DMS79 treated with DMSO at 0.1 percent for 48 hours (cell line): ENCODE measurements at regions not wholly inside any gene's neighbourhood (a gene's known extent, or its start where the extent isn't known, plus 50 kb on each side); places are given as distances from the start of the nearest gene placed in this dataset.

ENCODE experiments used
- DNase-seq: peaks from one replicate; lab custom pipeline; 2025; lab: John Stamatoyannopoulos, UW

DNA sequence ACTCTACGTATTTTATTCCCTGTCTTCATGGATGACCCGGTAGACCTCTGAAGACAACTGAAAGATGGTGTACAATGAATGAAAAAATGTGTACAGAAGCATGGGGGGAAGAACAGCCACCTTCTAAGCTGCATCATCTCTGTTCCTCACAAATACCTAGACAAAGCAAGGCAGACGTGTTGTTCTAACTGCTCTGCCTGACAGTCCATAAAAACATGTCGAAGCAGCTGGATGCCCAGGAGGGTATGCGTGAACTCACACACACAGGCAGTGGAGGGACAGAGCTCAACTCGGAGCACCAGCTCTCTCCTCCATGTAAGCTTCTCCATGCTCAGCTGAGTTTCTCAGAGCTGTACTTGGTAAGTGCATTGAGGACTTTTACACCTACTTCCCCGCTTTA, 327.4 kb downstream of the CTTN start:
- DNase-seq, result no peak

- no peak for DNase-seq
Observed at GRCh38 chr11:70727021-70727420, 328.7 kb downstream of the CTTN start.

- DNase-seq, result peak; percentile 52
Observed at GRCh38 chr11:70727899-70728620, 329.7 kb downstream of the CTTN start.

DNA sequence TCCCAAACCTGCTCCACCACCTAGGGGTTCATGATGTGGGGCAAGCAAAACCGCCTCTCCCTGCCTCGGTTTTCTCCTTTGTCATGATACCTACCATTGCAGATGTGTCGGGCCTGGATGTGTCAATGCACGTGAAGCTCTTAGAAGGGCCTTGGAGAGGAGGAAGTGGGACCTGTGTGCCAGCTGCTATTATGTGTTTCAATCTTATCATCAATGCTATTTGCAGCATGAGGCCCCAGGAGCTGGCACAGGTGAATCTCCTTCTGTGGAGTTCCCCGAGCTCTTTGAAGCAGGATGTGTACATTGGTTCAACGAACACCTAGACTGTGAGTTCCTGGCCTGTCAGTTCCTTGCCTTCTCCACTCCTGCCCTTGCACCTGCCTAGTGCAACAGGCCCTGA, 331.6 kb downstream of the CTTN start:
- DNase-seq, result no peak

GRCh38 chr11:70730411-70730810, 332.1 kb downstream of the CTTN start:
- no peak for DNase-seq

DNA sequence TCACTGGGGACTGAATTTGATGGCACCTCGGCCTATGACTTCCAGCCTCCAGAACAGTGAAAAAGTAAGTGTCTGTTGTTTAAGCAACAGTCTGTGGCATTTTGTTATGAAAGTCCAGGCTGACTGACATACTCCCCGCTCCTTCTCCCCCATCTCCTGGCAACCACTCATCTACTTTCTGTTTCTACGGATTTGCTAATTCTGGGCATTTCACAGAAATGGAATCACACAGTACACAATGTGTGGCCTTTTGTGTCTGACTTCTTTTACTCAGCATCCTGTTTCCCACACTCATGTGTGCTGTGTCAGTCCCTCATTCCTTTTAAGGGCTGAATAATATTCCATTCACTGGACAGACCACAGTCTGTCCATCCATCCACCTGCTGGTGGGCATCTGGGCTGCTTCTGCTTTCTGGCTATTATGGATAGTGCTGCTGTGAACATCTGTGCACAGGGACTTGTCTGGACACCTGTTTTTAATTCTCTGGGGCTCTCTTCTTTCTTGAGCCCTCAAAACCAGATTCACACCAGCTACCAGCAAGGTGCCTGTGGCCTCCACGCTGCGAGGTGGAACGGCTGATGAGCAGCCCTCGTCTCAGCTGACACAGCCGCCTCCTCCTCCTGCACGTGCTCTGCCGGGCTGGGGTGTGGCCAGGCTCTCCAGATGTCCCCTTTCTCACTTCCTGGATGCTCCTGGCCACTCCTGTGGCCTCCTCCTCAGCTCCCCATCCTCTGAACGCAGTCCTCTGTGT, 333.1 kb downstream of the CTTN start:
- no peak for DNase-seq

DNA sequence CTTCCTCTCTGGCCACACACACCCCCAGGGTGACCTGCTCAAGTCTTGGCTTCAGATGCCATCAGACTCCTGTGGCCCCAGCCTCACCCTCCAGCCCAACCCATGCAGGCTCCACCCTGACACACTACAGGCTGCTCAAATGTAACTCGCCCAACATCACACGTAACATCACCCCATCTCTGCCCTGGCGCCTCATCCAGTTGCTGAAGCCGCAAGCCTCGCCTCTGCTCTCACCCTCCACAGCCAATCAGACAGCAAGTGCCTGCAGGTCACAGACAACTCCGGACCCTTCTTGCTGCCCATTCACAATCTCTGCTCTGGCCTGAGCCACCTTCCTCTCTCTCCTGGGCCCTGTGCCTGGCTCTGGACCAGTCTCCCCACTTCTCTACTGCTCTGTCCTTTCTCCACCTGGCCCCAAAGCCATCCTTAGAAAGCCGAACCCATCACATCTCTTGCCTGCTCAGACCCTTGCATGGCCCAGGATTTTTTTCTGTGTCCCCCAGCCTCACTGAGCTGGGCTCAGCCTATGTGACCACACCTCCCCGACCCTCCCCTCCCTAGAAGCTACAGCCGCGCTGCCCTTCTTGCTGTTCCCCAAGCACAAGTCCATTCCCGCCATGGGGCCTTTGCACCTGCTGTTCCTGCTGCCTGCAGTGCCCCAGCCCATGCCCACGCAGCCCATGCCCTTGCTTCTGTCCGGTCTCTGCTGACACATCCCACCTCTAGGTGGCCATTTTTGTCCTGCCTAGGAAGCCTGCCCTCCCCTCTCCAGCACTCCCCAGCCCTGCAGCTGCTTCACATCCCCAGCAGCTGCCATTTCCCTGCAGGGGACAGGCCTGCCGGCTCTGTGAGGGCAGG, 333.9 kb downstream of the CTTN start:
- DNase-seq, result no peak

- no peak for DNase-seq
Observed at GRCh38 chr11:70732881-70733196, 334.5 kb downstream of the CTTN start.

- no peak for DNase-seq
Observed at GRCh38 chr11:70733327-70734325, 335.3 kb downstream of the CTTN start.

- DNase-seq, result no peak
Observed at GRCh38 chr11:70734379-70734778, 336.1 kb downstream of the CTTN start.

DNA sequence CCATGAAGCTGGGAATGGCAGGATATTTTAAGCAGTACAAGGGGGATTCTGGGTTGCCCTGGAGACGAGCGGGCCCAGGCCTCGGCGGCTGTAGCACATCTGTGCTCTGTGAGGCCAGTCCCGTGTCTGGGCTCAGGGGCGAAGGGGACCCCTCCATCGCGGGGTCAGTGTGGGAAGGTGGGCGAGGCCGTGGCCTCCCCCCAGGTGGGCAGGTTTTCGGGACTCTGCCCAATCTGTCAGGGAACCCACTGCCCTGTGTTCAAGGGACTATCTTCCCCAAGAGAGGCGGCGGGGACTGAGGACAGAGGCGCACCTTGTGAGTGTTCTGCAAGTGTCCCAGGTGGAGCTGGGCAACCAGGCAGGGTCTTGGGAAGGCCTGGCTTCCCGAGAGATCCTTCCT, 336.6 kb downstream of the CTTN start:
- DNase-seq, result no peak

- DNase-seq, result no peak
Observed at GRCh38 chr11:70735976-70736375, 337.6 kb downstream of the CTTN start.

DNA sequence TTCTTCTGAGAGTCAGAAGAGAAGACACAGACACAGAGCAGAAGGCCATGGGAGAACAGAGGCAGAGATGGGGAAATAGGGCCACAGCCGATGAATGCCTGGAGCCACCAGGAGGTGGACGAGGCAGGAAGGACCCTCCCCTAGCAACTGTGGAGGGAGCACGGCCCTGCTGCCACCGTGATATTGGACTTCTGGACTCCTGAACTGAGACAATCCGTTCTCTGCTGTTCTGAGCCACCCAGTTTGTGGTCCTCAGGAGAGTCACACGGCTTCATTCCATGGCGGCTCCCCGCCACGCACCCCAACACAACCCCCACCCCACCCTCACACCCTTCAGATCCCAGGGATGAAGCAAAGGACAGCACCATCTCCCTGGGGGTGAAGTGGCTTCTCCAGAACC, 338.1 kb downstream of the CTTN start:
- no peak for DNase-seq

GRCh38 chr11:70736937-70737640, 338.8 kb downstream of the CTTN start:
- no peak for DNase-seq

DNA sequence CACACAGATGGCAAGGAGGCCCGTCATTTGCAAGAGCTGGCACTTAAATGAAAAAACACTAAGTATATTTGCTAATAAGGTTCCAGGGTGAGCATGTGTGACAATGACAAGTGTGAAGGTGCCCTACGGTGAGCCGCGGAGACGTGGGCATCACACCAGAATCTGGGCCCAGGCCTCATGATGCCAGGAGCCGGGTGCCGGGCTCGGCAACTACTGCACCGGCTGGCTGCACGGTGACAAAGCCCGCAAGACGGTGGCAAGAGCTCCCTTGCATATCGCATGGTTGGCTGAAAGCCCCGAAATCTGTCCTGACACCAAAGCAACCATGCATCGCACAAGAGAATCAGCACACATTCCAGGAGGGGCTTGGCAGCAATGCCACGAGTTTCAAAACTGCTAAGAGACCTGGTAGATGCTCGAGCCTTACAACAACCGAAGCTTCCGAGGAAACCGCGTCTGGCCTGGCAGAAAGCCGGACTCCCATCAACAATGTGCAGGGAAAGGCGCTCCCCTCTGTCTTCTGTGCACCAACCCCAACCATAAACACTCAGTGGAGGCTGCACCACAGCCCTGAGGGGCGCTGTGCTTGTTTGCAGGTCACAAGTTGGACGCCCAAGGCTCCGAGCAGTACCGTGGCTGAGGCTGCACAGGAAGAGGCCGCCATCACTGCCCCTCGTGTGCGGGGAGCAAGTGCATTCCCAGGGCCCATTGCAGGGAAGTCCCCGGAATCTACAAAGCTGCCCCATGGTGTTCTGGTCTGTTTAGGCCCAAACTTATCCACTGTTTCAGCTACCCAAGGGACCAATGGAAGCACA, 339.7 kb downstream of the CTTN start:
- DNase-seq, result no peak

GRCh38 chr11:70738661-70739060, 340.3 kb downstream of the CTTN start:
- DNase-seq, result no peak

- no peak for DNase-seq
Observed at GRCh38 chr11:70739091-70739490, 340.8 kb downstream of the CTTN start.

GRCh38 chr11:70739811-70740487, 341.6 kb downstream of the CTTN start:
- DNase-seq, result no peak

GRCh38 chr11:70740488-70740851, 342.1 kb downstream of the CTTN start:
- no peak for DNase-seq

- no peak for DNase-seq
Observed at GRCh38 chr11:70741085-70741484, 342.8 kb downstream of the CTTN start.
